Sigmoid colon (tissue), 4 donors: ENCODE measurements at regions not wholly inside any gene's neighbourhood (a gene's known extent, or its start where the extent isn't known, plus 50 kb on each side); places are given as distances from the start of the nearest gene placed in this dataset.

ENCODE experiments used
- CTCF ChIP-seq, 4 experiments: fragments of 450-650 bp in 3 of 4; fragments of 200-600 bp in 1 of 4; IDR thresholded peaks; one replicate each; pipeline ENCODE4 v1.5.1; 2016 to 2019; ENCODE audit warnings: antibody characterized with exemption in 4 of 4, mild to moderate bottlenecking in 3 of 4, moderate library complexity in 2 of 4
- POLR2AphosphoS5 ChIP-seq, 4 donors: sonication (generic); formaldehyde crosslinking; IDR thresholded peaks; one replicate each; pipeline ENCODE4 v1.6.1; 2017; ENCODE audit warnings: antibody characterized with exemption in 4 of 4

- TF ChIP-seq CTCF (IDR thresholded peaks at IDR 0.05) (no peak), POLR2AphosphoS5 (IDR thresholded peaks at IDR 0.05) (no peak)
Observed at GRCh38 chr20:59395729-59396128, 95.3 kb downstream of the EDN3 start.
